Activated CD4-positive, alpha-beta T cell treated with anti-CD3 and anti-CD28 coated beads, Interleukin-2, amount 50 U/mL, for 1 hour (primary cell): ENCODE measurements at regions not wholly inside any gene's neighbourhood (a gene's known extent, or its start where the extent isn't known, plus 50 kb on each side); places are given as distances from the start of the nearest gene placed in this dataset.

Source experiments
- DNase-seq: peaks from one replicate; pipeline ENCODE4 v3.0.0-alpha.2; 2020

DNA sequence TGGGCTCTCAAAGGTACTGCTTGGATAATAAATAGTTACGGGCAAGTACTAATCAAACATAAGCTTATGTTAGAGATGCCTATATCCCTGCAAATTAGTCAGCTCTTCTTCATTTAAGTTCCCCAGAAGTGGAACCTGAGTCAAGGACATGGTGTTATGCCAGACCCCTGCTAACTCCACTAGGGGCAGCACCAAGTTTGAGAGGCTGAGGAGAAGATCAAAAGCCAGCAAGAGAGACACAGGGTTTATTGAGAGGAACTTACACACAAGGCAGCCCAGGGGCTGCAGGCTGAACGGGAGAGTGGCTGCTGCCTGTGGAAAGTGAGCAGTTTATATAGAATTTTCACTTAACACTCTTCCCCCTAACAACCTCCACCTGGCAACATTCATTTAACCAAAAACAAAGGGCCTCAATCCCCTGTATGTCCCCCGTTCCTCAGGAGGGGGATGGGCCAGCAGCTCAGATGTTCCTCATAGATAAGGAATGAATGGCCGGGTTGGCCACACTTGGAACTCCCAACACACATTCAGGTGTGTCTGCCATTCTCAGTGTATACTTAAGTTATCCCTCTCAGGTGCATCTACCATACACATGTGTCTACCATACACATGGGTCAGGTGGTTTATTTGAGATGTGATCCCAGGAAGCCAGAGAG is 62.6 kb upstream of the GHITM start:
- no peak for DNase-seq

DNA sequence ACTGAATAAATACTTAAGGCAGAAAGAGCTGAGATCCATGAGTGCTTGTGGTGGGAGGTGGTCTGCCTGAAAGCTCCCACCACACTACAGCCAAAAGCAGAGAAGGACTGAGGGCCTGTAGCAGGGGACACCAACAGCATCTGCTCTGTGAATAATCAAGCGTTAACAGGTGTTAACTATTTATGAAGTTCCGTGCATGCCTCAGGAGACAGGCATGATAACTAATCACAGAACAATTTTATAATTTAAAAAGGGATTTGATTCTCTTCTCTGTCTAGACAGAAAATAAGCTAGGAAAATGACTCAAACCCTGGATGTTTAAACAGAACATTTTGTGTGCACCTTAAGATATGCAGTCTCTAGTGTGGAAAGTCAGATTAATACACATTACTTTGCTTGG is 61.5 kb upstream of the GHITM start:
- DNase-seq, result no peak

DNA sequence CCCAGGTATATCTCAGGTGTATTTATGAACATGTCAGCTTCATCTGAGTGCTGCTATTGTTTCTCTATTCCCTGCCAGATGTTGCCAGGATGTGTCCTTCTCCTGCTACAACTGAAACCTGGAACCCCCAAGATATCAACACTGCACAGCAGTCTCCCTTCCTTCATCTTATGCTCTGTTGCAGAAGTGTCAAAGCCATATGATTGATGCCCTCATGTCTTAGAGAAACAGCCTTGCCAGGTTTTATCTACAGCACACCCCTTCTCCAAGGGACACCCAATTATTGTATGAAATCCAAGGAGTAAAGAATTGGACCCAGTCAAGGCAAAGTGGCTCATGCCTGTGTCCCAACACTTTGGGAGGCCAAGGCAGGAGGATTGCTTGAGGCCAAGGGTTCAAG is 60.5 kb upstream of the GHITM start:
- DNase-seq, result no peak

DNA sequence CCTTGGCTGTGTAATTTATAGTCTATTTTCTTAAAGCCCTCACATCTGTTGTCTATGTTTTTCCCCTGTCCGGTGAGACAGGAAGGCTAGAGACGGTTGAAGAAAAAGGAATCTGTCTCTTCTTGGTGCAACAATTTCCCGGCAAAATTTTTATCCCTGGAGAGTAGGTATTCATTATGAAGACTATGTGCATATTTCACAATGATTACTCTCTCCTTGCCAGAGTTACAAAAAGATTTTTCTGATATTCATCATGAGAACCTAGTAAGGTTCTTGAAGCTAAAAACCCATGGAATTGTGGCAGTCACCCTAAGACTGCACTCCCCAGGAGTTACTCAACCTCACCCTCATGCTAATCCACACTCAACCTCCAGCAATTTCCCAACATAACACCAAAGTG is 55.0 kb upstream of the GHITM start:
- no peak for DNase-seq

DNA sequence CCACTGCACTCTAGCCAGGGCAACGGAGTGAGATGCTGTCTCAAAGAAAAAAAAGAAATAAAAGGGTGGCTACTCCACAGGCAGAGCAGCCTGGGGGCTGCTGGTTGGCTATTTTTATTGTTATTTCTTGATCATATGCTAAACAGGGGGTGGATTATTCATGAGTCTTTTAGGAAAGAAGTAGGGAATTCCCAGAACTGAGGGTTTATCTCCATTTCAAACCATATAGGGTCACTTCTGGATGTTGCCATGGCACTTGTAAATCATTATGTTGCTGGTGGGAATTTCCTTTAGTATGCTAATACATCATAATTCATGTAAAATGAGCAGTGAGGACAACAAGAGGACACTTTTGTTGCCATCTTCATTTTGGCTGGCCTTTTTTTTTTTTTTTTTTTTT is 52.1 kb upstream of the GHITM start:
- DNase-seq, result no peak

DNA sequence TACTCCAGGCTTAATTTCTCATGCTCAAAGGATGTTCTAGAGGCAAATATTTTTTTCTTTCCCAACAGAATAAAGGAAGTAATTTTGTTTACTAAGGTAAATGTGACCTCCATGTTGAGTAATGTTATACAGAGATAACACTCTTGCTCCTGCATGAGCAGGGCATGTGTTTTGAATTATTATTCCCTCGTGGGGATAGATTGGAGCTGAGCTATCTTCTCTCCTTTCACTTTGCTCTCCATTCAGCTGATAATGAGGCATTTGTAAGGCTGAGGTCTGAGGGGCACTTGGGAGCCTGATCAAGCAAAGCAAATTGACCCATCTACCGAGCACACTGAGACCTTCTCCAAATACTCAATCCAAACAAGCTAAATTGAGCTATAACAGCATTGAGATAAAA is 50.7 kb upstream of the GHITM start:
- DNase-seq, result no peak

DNA sequence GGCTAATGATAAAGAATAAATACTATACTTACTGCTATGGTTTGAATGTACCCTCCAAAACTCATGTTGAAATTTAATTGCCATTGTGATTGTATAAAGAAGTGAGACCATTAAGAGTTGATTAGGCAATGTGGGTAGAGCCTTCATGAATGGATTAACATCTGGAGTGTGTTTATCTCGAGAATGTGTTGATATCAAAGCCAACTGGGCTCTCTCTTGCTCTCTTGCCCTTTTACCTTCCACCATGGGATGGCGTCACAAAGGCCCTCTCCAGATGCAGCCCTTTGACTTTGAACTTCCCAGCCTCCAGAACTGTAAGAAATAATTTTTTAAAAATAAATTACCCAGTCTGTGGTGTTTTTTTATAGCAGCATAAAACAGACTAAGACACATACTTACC is 50.1 kb upstream of the GHITM start:
- DNase-seq, result no peak
